Lower leg skin (tissue), 4 donors: ENCODE measurements at regions not wholly inside any gene's neighbourhood (a gene's known extent, or its start where the extent isn't known, plus 50 kb on each side); places are given as distances from the start of the nearest gene placed in this dataset.

Source experiments
- DNase-seq, 2 donors: peaks; one replicate each; pipeline ENCODE4 v3.0.0-alpha.2; 2019; ENCODE audit warnings: low spot score in 2 of 2
- H3K4me3 ChIP-seq: fragments of 200-600 bp; sonication (generic); 2 replicates; pipeline ENCODE4 v1.5.1; 2017; ENCODE audit warnings: mild to moderate bottlenecking, low read depth; ENCODE audit not compliant: poor library complexity, severe bottlenecking
- POLR2A ChIP-seq, 2 donors: fragments of 450-650 bp; IDR thresholded peaks; one replicate each; pipeline ENCODE4 v1.6.1; 2016 to 2017; ENCODE audit warnings: antibody characterized with exemption in 2 of 2, mild to moderate bottlenecking in 1 of 2, moderate library complexity in 1 of 2
- WGBS, 2 donors: methylation state at CpG; one replicate each; pipeline ENCODE4 v1.1.5; 2018; 5-methylcytosine and 5-hydroxymethylcytosine counted together
- intact Hi-C: fragments of 100-400 bp; cut with DNase I; formaldehyde crosslinking; loops from one replicate; pipeline ENCODE4 v1.15.0; 2023; ENCODE audit warnings: low total_unique reads
- TF ChIP-seq, protein P1 (sequence below), 3 donors: fragments of 450-650 bp; IDR thresholded peaks; one replicate each; pipeline ENCODE4 v1.5.1; 2016; ENCODE audit warnings: antibody characterized with exemption in 3 of 3, mild to moderate bottlenecking in 3 of 3, moderate library complexity in 2 of 3

DNA sequence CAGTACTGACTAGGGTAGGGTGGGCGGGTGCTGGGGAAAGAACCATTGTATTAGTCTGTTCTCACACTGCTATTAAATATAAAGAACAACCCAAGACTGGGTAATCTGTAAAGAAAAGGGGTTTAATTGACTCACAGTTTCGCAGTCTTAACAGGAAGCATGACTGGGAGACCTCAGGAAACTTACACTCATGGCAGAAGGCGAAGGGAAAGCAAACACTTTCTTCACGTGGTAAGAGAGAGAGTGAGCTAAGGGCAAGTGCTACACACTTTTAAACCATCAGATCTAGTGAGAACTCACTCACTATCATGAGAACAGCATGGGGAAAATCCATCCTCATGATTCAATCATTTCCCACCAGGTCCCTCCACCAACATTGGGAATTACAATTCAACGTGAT lies 98.0 kb downstream of the OXSM start:
- DNase-seq, result no peak
- intact Hi-C loops, result no loop called here
- no peak for TF ChIP-seq POLR2A (IDR thresholded peaks at IDR 0.05)
- TF ChIP-seq, protein P1, sequence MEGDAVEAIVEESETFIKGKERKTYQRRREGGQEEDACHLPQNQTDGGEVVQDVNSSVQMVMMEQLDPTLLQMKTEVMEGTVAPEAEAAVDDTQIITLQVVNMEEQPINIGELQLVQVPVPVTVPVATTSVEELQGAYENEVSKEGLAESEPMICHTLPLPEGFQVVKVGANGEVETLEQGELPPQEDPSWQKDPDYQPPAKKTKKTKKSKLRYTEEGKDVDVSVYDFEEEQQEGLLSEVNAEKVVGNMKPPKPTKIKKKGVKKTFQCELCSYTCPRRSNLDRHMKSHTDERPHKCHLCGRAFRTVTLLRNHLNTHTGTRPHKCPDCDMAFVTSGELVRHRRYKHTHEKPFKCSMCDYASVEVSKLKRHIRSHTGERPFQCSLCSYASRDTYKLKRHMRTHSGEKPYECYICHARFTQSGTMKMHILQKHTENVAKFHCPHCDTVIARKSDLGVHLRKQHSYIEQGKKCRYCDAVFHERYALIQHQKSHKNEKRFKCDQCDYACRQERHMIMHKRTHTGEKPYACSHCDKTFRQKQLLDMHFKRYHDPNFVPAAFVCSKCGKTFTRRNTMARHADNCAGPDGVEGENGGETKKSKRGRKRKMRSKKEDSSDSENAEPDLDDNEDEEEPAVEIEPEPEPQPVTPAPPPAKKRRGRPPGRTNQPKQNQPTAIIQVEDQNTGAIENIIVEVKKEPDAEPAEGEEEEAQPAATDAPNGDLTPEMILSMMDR (IDR thresholded peaks at IDR 0.05), result no peak
- WGBS, 2 donors, result 89 to 93% methylated on average over 5 of the region's 5 CpGs
- H3K4me3 ChIP-seq, result no peak overlapping the region

DNA sequence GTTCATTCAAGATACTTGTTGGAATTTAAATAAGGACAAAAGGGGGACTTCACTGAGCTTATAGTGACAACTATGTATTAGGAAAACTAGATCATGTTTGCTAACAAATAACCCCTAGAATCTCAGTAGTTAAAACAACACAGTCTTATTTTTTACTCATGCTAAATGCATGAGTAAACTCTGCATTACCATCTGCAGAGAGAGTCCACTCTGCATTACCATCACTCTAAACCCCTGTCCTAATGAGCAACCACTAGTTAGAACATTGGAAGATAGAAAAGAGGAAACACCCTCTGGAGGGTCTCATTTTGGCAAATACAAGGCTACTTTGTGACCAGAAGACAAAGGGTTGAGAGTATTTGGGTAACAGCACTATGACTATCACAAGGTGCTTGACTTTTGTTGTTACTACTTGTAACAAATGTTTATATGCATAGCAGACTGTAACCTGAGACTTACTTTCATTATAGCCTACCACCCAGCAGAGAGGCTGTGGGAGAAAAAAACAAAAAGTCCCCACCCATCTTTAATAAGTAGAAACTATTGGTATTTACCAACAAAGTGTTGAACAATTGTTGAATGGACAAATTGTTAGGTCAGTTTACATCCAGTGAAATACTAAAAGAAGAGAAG lies 99.1 kb downstream of the OXSM start:
- intact Hi-C loops, result no loop called here
- DNase-seq, result no peak
- TF ChIP-seq POLR2A (IDR thresholded peaks at IDR 0.05), result no peak
- TF ChIP-seq, protein P1 (IDR thresholded peaks at IDR 0.05), result no peak
- no peak overlapping the region for H3K4me3 ChIP-seq

DNA sequence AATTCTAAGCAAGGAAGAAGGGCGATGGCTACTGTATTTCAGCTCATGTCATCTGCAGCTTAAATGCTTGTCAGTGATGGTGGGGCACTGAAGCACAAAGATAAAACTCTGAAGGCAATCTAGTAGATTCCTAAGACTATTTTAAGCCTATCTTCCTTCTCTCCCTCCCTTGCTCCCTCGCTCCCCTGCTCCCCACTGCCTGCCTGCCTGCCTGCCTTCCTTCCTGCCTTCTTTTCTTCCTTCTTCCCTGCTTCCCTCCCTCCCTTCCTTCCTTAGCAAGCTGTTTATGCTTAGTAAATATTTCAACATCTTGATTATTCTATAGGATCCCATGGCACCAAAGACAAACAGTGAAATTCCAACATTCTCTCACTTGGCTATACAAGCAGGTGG lies 99.6 kb downstream of the OXSM start:
- intact Hi-C loops, result no loop called here
- WGBS, 2 donors, result 92 to 94% methylated on average over 2 of the region's 2 CpGs
- TF ChIP-seq, protein P1 (IDR thresholded peaks at IDR 0.05), result no peak
- no peak for TF ChIP-seq POLR2A (IDR thresholded peaks at IDR 0.05)
- no peak overlapping the region for H3K4me3 ChIP-seq
- no peak for DNase-seq

DNA sequence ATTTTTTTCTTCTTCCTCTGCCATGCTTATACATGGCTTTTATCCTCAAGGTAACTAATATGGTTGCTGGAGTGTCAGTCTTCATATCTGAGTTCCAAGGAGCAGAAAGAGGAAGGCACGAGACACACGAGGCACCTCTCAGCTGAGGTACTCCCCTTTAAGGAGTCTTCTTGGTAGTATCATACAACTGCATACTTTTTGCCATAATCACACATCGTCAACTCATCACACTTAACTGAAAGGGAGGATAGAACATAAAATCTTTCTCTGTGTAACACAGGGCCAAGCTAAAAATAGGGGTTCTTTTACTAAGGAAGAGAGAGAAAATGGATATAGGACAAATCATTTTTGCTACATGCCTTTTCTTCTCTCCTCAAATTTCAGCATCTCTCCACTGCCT lies 104.2 kb downstream of the OXSM start:
- no peak overlapping the region for H3K4me3 ChIP-seq
- TF ChIP-seq, protein P1 (IDR thresholded peaks at IDR 0.05), result no peak
- no peak for TF ChIP-seq POLR2A (IDR thresholded peaks at IDR 0.05)
- intact Hi-C loops, result no loop called here
- no peak for DNase-seq
- WGBS, 2 donors, result 86 to 97% methylated on average over 3 of the region's 3 CpGs

DNA sequence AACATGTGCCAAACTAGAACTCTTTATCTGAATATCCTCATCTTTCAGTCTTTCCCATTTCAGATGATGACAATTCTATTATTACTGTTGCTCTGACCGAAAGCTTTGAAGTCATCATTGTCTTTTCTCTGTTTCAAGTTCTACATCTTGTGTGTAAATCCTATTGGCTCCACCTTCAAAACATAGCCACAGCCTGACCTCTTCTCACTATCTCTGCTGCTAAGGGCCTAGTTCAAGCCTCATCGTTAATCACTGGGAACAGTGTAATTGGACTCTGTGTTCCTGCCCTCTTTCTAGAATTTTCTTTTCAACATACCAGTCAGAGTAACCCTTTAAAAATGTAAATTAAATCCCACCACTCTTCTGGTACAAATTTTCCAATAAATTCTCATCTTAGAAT lies 105.1 kb downstream of the OXSM start:
- intact Hi-C loops, result no loop called here
- 93 to 99% methylated on average over 2 of the region's 2 CpGs for WGBS, 2 donors
- DNase-seq, result no peak
- no peak for TF ChIP-seq POLR2A (IDR thresholded peaks at IDR 0.05)
- TF ChIP-seq, protein P1 (IDR thresholded peaks at IDR 0.05), result no peak
- H3K4me3 ChIP-seq, result no peak overlapping the region

DNA sequence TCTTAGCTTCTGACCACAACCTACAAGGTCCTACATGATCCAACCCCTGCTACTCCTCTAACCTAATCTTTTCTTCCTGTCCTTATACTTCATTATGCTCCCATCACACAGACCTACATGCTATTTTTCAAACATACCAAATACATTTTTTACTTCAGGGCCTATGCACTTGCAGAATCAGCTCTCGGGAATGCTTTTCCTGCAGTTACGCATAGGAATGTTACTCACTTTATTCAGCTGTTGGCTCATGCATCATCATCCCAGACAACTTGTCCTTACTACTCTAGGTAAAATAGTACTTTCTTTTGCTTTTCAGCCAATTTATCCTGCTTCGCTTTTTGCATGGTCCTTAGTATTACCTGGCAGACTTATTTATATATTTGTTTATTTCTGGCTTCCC lies 105.6 kb downstream of the OXSM start:
- no peak for TF ChIP-seq POLR2A (IDR thresholded peaks at IDR 0.05)
- TF ChIP-seq, protein P1 (IDR thresholded peaks at IDR 0.05), result no peak
- DNase-seq, result no peak
- H3K4me3 ChIP-seq, result no peak overlapping the region
- intact Hi-C loops, result no loop called here
- 80 to 87% methylated on average over 3 of the region's 3 CpGs for WGBS, 2 donors
